Liver (tissue), 3 donors: ENCODE measurements at regions not wholly inside any gene's neighbourhood (a gene's known extent, or its start where the extent isn't known, plus 50 kb on each side); places are given as distances from the start of the nearest gene placed in this dataset.

ENCODE experiments used
- CTCF ChIP-seq: fragments of 150-350 bp; IDR thresholded peaks from 2 replicates; pipeline ENCODE4 v1.5.1; 2017; ENCODE audit warnings: improper control_type of control experiment, low read depth, low read length; ENCODE audit not compliant: missing input control
- JUND ChIP-seq, 2 donors: IDR thresholded peaks; 2 replicates each; pipeline ENCODE4 v1.6.1; 2016; ENCODE audit warnings: antibody characterized with exemption in 2 of 2
- NR2F2 ChIP-seq: IDR thresholded peaks from 2 replicates; pipeline ENCODE4 v1.6.1; 2016; ENCODE audit warnings: antibody characterized with exemption
- REST ChIP-seq: IDR thresholded peaks from 2 replicates; pipeline ENCODE4 v1.6.1; 2016; ENCODE audit warnings: antibody characterized with exemption, mild to moderate bottlenecking
- TAF1 ChIP-seq: conservative IDR thresholded peaks from 2 replicates; pipeline ENCODE4 v1.6.1; 2016; ENCODE audit warnings: antibody characterized with exemption, mild to moderate bottlenecking
- YY1 ChIP-seq: IDR thresholded peaks from 2 replicates; pipeline ENCODE4 v1.6.1; 2016; ENCODE audit warnings: antibody characterized with exemption, mild to moderate bottlenecking
- ZBTB33 ChIP-seq: IDR thresholded peaks from 2 replicates; pipeline ENCODE4 v1.6.1; 2016; ENCODE audit warnings: antibody characterized with exemption
- donor health status: healthy.
- donor health status: healthy.

GRCh38 chr21:15222707-15223106 lies 157.9 kb upstream of the NRIP1 start:
- TF ChIP-seq CTCF (no peak), JUND (IDR thresholded peaks at IDR 0.05) (no peak), YY1 (no peak), REST (no peak), ZBTB33 (no peak), NR2F2 (no peak), TAF1 (no peak)
